LHCN-M2 (cell line): ENCODE measurements at regions not wholly inside any gene's neighbourhood (a gene's known extent, or its start where the extent isn't known, plus 50 kb on each side); places are given as distances from the start of the nearest gene placed in this dataset.

ENCODE experiments used
- DNase-seq: peaks from one replicate; pipeline ENCODE4 v3.0.0-alpha.2; 2012; ENCODE audit warnings: low read depth

DNA sequence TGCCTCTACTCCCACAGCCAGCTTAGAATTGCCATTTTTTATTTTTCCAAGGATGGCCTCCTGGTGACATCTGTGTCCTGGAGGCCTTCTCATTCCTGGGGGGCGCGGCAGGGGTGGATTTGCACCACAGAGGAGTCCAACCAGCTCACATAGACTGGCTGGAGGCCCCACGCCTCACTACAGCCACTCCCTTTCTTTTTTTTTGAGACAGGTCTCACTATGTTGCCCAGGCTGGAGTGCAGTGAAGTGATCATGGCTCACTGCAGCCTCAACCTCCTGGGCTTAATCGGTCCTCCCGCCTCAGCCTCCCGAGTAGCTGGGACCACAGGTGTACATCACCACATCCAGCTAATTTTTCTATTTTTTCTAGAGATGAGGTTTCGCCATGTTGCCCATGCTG, 57.6 kb upstream of the DOCK1 start:
- no peak for DNase-seq

DNA sequence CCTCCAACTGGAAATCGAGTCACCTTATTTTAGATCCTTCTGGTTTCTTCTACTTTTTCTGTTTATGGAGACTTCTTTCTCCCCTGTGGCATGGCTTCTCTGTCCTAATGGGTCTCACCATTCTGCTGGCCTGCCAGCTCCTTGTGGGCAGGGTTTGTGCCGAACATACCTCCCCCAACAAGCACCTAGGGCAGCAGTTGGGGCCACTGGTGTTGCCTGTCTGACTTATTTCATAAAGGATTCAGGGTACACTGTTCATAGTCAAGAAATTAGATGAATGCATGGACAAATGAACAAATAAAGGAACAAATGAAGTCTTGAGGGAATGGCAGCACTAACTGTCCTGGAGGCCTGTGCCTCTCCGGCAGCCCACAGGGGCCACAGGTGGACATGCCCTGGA, 55.6 kb upstream of the DOCK1 start:
- DNase-seq, result no peak

DNA sequence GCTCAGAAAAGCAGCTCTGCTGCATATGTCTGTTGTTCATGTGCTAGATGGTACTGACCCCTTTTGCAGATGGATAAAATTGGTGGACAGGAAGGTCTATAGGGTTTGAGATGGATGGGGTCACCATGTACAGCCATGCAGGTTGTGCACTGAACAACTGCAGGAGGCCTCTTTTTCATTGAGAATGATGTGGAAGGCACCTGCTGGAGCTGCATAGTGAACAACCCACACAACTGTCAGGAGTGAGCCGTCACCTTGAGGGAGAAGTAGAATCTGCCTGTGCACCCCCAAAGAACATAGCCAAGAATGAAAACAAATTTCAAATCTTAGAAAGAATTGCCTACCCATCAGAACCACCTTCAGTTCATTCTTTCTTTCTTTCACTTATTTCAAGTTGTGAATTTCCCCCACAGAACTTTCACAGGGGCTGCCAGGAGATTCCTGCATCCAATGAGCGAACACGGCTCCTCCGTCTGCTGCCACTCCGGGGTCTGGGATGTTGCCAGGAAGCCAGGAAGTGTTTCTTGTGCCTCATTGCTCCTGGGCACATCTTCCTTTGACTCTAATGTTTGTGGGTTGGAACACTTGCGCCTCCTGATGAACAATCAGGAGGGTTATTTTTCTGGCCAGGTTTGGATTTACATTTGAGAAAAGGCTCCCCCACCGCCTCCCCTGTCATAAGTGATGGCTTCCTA, 53.7 kb upstream of the DOCK1 start:
- DNase-seq, result no peak

DNA sequence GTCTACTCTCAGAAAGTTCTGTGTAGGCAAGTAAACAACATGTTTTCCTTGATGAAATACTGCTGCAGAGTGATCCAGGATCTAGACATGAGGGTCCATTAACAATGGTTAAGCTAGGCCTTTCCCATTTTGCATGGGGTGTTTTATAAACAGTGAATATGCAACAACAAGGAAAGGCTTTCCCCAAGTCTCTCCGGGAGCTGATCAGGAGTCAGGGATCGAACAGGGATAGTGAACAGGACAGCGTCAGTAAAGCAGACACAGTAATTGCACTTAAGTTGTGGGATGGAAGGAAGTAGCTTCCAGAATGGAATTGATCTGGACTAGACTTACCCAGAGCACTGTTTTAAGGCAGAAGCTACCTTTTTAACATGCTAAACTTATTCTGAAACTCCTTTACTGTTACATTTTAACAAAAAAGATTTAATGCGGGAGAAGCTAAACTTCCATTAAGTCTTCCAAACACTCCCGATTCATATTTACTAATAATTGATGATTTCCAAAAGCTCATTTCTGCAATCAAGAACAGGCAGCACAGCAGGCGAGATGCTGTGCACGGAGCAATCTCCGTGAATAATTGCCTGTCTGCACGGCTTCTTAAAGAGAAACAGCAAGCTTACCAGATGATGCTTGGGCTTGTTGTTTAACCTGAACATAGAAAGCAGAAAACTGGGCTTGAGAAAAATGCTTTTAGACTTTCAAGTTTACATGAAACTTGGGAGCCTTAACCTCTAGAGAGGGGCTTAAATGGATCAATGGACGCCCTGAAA, 50.3 kb upstream of the DOCK1 start:
- no peak for DNase-seq
